ENCODE measurements at regions not wholly inside any gene's neighbourhood (a gene's known extent, or its start where the extent isn't known, plus 50 kb on each side); places are given as distances from the start of the nearest gene placed in this dataset.

- POLR2A ChIA-PET: no interaction called here
- ATAC-seq: no peak
- H3K27ac Mint-ChIP-seq: no peak overlapping the region
These were observed 287.4 kb upstream of the SEMA3D start for GRCh38 chr7:85474234-85474633.

GRCh38 chr7:85471740-85472139 lies 284.9 kb upstream of the SEMA3D start:
- DNase-seq (no peak), ATAC-seq (no peak)
- ChIA-PET POLR2A (no interaction called here), CTCF (no interaction called here)
- no peaks in the 10 kb centered on the region for H3K9me3 Mint-ChIP-seq (ENCODE audit: insufficient read depth)
- no peaks in the 10 kb centered on the region for H3K4me1 Mint-ChIP-seq (ENCODE audit: low read depth)
- no peaks in the 10 kb centered on the region for H3K36me3 Mint-ChIP-seq (ENCODE audit: low read depth)
- H3K27ac Mint-ChIP-seq: no peak overlapping the region
- H3K27me3 Mint-ChIP-seq (ENCODE audit: low read depth): no peaks in the 10 kb centered on the region
- no peak overlapping the region for H3K4me3 Mint-ChIP-seq

More at GRCh38 chr7:85474234-85474633, 287.4 kb upstream of the SEMA3D start:
- Mint-ChIP-seq H3K27me3 (ENCODE audit: low read depth) (no peaks in the 10 kb centered on the region), H3K4me3 (no peak overlapping the region), H3K4me1 (ENCODE audit: low read depth) (no peaks in the 10 kb centered on the region), H3K9me3 (ENCODE audit: insufficient read depth) (no peaks in the 10 kb centered on the region), H3K36me3 (ENCODE audit: low read depth) (no peaks in the 10 kb centered on the region)
- DNase-seq: no peak
- CTCF ChIA-PET: no interaction called here

DNA sequence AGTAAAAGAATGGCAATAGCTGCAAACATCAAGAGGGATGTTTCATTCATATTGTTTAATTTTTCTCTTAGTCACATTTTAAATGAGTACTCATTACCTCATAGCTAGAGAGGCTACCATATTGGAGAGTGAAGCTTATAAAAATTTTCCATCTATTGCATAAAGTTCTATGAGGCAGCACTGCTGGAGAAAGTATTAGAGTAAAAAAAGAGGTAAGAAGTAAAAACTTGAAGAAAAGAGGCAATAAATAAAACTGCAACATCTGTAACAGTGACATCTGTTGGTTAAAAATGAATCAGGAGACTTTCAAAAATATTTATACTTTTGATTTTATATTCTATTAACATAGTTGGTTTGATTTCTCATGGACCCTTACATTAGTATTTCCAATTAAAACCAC lies 284.5 kb upstream of the SEMA3D start:
- DNase-seq: no peak
- no peak for ATAC-seq
- Mint-ChIP-seq H3K4me3 (no peak overlapping the region), H3K9me3 (ENCODE audit: insufficient read depth) (no peaks in the 10 kb centered on the region), H3K36me3 (ENCODE audit: low read depth) (no peaks in the 10 kb centered on the region), H3K4me1 (ENCODE audit: low read depth) (no peaks in the 10 kb centered on the region), H3K27me3 (ENCODE audit: low read depth) (no peaks in the 10 kb centered on the region), H3K27ac (no peak overlapping the region)
- ChIA-PET POLR2A (no interaction called here), CTCF (no interaction called here)

GRCh38 chr7:85469446-85470010 lies 282.7 kb upstream of the SEMA3D start:
- no peak for ATAC-seq
- Mint-ChIP-seq H3K27ac (no peak overlapping the region), H3K4me1 (ENCODE audit: low read depth) (no peaks in the 10 kb centered on the region), H3K4me3 (no peak overlapping the region), H3K9me3 (ENCODE audit: insufficient read depth) (no peaks in the 10 kb centered on the region), H3K36me3 (ENCODE audit: low read depth) (no peaks in the 10 kb centered on the region), H3K27me3 (ENCODE audit: low read depth) (no peaks in the 10 kb centered on the region)
- ChIA-PET CTCF (no interaction called here), POLR2A (no interaction called here)
- DNase-seq: no peak

DNA sequence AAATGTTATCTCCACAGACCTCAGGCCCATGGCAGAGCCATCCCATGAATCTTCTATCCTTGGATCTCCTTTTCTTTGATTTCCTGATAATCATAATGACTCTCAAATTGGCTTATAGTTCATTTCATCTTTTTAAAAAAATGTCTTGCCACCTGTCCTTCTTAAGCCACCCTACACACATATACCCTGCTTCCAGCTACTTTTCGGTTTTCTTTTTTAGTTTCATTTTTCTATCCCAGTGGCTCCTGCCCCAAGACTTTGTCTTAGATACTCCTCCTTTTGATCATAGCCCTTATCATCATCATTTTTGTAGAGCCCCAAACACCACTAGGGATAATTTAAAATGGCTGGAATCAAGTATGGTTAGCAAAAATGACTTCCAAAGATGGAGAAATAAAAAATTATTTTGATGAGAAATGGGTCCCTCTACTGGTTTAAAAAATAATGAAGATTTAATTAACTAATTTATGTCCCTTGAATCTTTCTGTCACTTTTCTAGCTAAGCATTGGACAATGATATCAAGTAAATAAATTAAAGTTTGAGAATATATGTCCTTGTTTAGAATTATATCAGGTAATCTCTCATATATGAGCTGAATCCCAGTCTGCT lies 277.3 kb upstream of the SEMA3D start:
- Mint-ChIP-seq H3K27ac (no peak overlapping the region), H3K9me3 (ENCODE audit: insufficient read depth) (no peaks in the 10 kb centered on the region), H3K27me3 (ENCODE audit: low read depth) (no peaks in the 10 kb centered on the region), H3K4me3 (no peak overlapping the region), H3K4me1 (ENCODE audit: low read depth) (no peaks in the 10 kb centered on the region), H3K36me3 (ENCODE audit: low read depth) (no peaks in the 10 kb centered on the region)
- ATAC-seq: no peak
- POLR2A ChIA-PET: no interaction called here
- CTCF ChIA-PET: no interaction called here
- DNase-seq: no peak

DNA sequence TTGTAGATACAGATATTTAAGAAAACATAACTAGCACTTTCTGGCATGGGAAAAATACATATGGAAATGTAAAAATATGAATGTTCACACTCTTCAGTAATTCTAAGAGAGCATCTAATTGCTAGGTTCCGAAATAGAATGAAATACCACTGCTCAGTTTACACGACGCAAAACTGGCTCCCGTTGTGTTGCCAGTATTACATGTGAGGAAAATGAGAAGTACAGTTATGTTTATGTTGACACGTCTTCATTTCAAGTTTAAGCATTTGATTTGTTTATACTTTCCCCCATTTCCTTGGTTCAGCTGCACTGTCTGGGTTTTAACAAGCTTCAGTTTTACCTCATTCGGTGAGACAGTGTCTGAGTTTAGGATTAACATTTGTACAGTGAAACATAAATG lies 275.8 kb upstream of the SEMA3D start:
- no peaks in the 10 kb centered on the region for H3K9me3 Mint-ChIP-seq (ENCODE audit: insufficient read depth)
- H3K36me3 Mint-ChIP-seq (ENCODE audit: low read depth): no peaks in the 10 kb centered on the region
- POLR2A ChIA-PET: no interaction called here
- DNase-seq (no peak), ATAC-seq (no peak)
- no peaks in the 10 kb centered on the region for H3K27me3 Mint-ChIP-seq (ENCODE audit: low read depth)
- H3K4me3 Mint-ChIP-seq: no peak overlapping the region
- CTCF ChIA-PET: no interaction called here
- H3K27ac Mint-ChIP-seq: no peak overlapping the region
- H3K4me1 Mint-ChIP-seq (ENCODE audit: low read depth): no peaks in the 10 kb centered on the region

- ChIA-PET POLR2A (no interaction called here), CTCF (no interaction called here)
- no peak for DNase-seq
- H3K27me3 Mint-ChIP-seq (ENCODE audit: low read depth): no peaks in the 10 kb centered on the region
- no peaks in the 10 kb centered on the region for H3K36me3 Mint-ChIP-seq (ENCODE audit: low read depth)
- no peak for ATAC-seq
- no peak overlapping the region for H3K27ac Mint-ChIP-seq
- H3K9me3 Mint-ChIP-seq (ENCODE audit: insufficient read depth): no peaks in the 10 kb centered on the region
- H3K4me3 Mint-ChIP-seq: no peak overlapping the region
- H3K4me1 Mint-ChIP-seq (ENCODE audit: low read depth): no peaks in the 10 kb centered on the region
These were observed 271.1 kb upstream of the SEMA3D start for GRCh38 chr7:85457911-85458310.

- DNase-seq (no peak), ATAC-seq (no peak)
- H3K36me3 Mint-ChIP-seq (ENCODE audit: low read depth): no peaks in the 10 kb centered on the region
- H3K9me3 Mint-ChIP-seq (ENCODE audit: insufficient read depth): no peaks in the 10 kb centered on the region
- H3K4me1 Mint-ChIP-seq (ENCODE audit: low read depth): no peaks in the 10 kb centered on the region
- H3K27me3 Mint-ChIP-seq (ENCODE audit: low read depth): no peaks in the 10 kb centered on the region
- ChIA-PET POLR2A (no interaction called here), CTCF (no interaction called here)
- H3K4me3 Mint-ChIP-seq: no peak overlapping the region
- no peak overlapping the region for H3K27ac Mint-ChIP-seq
These were observed 269.4 kb upstream of the SEMA3D start for GRCh38 chr7:85456254-85456653.

DNA sequence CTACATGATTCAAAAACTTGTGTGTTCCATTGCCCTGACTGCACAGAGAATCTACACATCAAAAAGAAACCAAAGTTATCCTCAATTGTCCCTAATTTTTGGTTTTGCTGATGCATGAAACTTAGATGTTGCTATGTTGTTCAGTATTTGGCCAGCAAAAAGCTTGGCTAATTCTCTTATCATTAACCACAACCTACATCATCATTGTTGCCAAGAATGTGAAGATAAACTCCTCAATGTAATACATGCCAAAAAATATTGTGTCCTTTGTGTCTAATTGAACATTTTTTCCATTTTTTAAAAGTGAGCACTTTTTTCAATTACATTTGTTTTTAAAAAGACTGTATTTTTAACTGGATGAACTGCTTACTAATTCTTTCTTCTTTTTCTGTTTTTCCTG lies 268.0 kb upstream of the SEMA3D start:
- Mint-ChIP-seq H3K27me3 (ENCODE audit: low read depth) (no peaks in the 10 kb centered on the region), H3K4me3 (no peak overlapping the region), H3K36me3 (ENCODE audit: low read depth) (no peaks in the 10 kb centered on the region), H3K4me1 (ENCODE audit: low read depth) (no peaks in the 10 kb centered on the region), H3K27ac (no peak overlapping the region), H3K9me3 (ENCODE audit: insufficient read depth) (peaks cover 5% of the 10 kb centered on the region)
- CTCF ChIA-PET: no interaction called here
- POLR2A ChIA-PET: no interaction called here
- ATAC-seq: no peak
- no peak for DNase-seq

- no peak overlapping the region for H3K4me3 Mint-ChIP-seq
- no peak for DNase-seq
- POLR2A ChIA-PET: no interaction called here
- no peak overlapping the region for H3K27ac Mint-ChIP-seq
- H3K4me1 Mint-ChIP-seq (ENCODE audit: low read depth): no peaks in the 10 kb centered on the region
- no peaks in the 10 kb centered on the region for H3K36me3 Mint-ChIP-seq (ENCODE audit: low read depth)
- H3K27me3 Mint-ChIP-seq (ENCODE audit: low read depth): no peaks in the 10 kb centered on the region
- ATAC-seq: no peak
- CTCF ChIA-PET: no interaction called here
- peaks cover 6% of the 10 kb centered on the region for H3K9me3 Mint-ChIP-seq (ENCODE audit: insufficient read depth)
These were observed 265.8 kb upstream of the SEMA3D start for GRCh38 chr7:85452674-85453073.

DNA sequence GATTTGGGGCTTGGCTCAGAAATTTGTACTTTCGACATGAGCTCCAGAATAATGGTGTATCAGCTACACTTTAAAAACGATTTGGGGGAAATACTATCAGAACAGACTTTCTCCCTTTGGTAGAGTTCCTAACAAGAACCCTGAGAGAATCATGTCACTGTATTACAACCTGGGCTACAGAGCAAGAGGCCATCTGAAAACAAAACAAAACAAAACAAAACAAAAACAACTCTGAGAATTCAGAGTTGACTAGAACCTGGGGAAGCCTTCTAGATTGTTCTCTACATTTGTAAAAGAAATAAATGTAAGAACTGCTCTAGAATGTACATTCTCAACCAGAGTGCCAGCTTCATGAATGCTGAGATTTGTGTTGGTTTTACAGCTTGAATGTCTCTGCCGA lies 262.6 kb upstream of the SEMA3D start:
- ChIA-PET POLR2A (no interaction called here), CTCF (no interaction called here)
- Mint-ChIP-seq H3K27me3 (ENCODE audit: low read depth) (no peaks in the 10 kb centered on the region), H3K27ac (no peak overlapping the region), H3K9me3 (ENCODE audit: insufficient read depth) (peaks cover 6% of the 10 kb centered on the region), H3K4me1 (ENCODE audit: low read depth) (no peaks in the 10 kb centered on the region), H3K4me3 (no peak overlapping the region), H3K36me3 (ENCODE audit: low read depth) (no peaks in the 10 kb centered on the region)
- no peak for ATAC-seq
- no peak for DNase-seq

DNA sequence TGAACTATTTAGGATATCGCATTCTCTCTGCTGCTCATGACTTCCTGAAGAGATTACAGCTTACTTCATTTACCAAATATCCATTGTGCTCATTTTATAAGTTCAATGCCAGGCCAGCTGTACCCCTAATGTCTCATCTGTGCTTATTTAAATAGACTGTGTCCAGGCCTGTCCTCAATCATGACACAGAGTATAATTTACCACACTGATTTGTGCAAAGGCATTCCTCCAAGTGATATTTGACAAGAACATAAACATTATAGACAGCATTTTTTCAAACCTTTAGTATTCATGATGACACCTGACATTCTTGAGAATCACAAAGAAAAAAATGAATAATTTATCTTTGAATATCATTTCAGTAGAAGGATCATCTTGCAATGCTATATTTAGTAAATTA lies 260.1 kb upstream of the SEMA3D start:
- ChIA-PET CTCF (no interaction called here), POLR2A (no interaction called here)
- Mint-ChIP-seq H3K4me3 (no peak overlapping the region), H3K36me3 (ENCODE audit: low read depth) (no peaks in the 10 kb centered on the region), H3K9me3 (ENCODE audit: insufficient read depth) (peaks cover 6% of the 10 kb centered on the region), H3K4me1 (ENCODE audit: low read depth) (no peaks in the 10 kb centered on the region), H3K27ac (no peak overlapping the region), H3K27me3 (ENCODE audit: low read depth) (no peaks in the 10 kb centered on the region)
- DNase-seq (no peak), ATAC-seq (no peak)

GRCh38 chr7:85426487-85426960 lies 239.7 kb upstream of the SEMA3D start:
- POLR2A ChIA-PET: no interaction called here
- no peak overlapping the region for H3K4me3 Mint-ChIP-seq
- H3K4me1 Mint-ChIP-seq (ENCODE audit: low read depth): no peaks in the 10 kb centered on the region
- no peaks in the 10 kb centered on the region for H3K27me3 Mint-ChIP-seq (ENCODE audit: low read depth)
- CTCF ChIA-PET: no interaction called here
- no peak overlapping the region for H3K27ac Mint-ChIP-seq
- H3K36me3 Mint-ChIP-seq (ENCODE audit: low read depth): no peaks in the 10 kb centered on the region
- DNase-seq (no peak), ATAC-seq (no peak)
- no peaks in the 10 kb centered on the region for H3K9me3 Mint-ChIP-seq (ENCODE audit: insufficient read depth)

Measured in activated CD8-positive, alpha-beta T cell treated with anti-CD3 and anti-CD28 coated beads, Interleukin-2, amount 10 ng/mL, durations not matched to agents 7 days and 5 days (primary cell).